ENCODE measurements at regions not wholly inside any gene's neighbourhood (a gene's known extent, or its start where the extent isn't known, plus 50 kb on each side); places are given as distances from the start of the nearest gene placed in this dataset.

DNA sequence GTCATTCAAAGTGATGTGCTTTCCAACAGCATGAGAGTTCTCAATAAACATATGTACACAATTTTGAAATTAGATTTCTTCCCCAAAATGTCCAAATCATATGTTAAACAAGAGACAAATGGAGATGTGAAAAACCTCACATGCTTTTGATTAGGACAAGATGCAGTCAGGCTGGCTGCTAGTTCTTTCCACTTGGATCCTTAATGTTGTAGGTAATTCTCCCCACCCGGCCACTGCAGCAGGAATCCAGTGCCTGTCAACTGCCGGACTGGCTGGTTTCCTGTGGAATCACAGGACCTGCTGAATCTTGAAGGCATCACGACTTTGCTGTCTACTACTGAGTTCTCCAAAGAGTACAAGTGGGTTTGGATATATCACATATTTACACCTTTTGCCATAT is 138.6 kb upstream of the AKR1E2 start:
- no peak for DNase-seq

DNA sequence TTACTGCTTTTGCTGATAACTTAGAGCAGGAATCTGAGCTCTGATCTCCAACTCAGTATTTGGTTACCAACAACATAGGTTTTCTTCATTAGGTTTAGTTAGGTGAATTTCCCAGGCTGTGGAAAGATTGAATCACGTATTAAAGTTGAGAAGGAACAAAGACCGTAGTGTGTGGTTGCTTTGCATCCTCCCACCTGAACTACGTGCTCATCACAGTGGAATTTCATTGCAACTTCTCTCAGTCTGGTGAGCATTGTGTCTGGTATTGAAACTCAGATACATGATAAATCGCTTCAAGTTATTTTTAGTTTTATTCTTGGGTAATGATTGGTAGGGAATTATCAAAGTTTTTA is 139.4 kb upstream of the AKR1E2 start:
- no peak for DNase-seq

DNA sequence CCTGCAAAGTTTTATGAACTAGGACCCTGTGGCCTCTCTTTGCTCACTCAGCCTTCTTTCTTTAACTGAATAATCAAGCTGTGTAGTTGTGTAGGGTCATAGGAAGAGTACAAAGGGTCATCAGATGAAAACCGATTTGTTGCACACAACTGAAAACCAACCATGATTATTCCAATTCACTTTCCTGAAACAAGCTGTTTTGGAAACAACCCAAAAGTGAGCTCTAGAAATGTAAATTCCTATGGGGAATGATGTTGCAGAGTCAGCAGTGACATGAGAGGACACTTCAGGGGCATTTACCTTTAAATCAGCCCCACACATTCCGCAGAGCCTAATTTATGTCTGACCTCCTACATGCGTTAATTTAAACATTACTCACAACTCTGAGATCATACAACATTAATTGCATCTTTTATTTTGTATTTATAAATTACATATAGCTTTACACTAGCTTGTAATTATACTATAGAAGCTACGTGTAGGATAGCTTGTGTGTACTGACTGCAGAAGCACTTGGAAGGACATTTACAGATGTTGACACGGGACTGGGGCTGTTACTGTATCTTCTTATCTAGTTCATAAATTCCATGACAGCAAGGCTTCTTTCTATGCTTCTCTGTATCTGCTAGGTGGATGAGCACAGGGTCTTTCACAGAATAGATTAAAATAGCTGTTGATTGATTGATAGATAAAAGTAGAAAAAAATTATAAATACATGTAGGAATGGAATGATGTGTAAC is 139.9 kb upstream of the AKR1E2 start:
- no peak for DNase-seq

DNA sequence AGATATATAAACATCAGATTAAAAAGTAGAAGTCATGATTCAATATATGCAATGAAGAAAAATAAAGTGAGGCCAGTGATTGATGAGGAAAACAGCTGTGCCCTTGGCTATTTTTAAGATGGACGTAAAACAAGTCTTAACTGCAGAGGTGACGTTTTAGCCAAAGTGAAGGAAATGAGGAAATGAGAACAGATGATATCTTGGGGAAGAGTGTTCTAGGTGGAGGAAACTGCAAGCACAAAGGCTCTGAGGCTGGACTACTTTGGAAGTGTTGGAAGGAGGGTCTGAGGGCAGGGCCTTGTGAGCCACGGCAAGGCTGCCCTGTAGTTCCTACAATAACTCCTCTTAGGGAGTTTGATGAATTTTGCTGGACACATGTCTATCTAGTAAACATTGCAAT is 140.5 kb upstream of the AKR1E2 start:
- no peak for DNase-seq

DNA sequence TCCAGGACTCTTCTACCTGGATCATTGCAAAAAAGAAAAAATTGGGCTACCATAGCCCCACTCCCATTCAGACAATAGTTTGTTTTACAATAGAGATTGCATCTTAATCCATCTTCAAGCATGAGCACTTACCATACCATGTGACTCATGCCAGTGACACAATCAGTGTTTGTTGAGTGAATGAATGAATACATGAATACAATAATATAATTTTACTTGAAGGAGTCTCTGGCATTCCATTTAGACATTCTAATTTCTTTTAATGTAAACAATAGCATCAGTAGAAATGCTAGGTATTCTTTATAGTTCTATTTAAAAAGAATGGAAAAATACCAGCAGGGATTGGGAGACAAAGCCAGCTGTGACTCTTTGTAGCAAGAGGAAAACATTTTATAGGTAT is 141.6 kb upstream of the AKR1E2 start:
- no peak for DNase-seq

DNA sequence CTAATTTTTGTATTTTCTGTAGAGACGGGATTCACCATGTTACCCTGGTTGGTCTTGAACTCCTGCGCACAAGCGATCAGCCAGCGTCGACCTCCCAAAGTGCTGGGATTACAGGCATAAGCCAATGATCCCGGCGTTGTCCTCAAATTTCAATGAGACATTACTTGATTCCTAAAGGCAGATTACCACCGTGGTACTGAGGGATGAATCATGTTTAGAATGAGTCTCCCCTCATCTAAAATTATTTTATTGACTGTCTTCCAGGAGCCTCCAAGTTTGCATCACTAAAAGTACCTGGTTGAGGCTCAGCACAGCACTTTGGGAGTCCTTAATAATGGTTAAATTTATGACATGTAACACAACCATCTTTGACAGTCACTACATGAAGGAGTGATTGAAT is 142.2 kb upstream of the AKR1E2 start:
- DNase-seq, result no peak

DNA sequence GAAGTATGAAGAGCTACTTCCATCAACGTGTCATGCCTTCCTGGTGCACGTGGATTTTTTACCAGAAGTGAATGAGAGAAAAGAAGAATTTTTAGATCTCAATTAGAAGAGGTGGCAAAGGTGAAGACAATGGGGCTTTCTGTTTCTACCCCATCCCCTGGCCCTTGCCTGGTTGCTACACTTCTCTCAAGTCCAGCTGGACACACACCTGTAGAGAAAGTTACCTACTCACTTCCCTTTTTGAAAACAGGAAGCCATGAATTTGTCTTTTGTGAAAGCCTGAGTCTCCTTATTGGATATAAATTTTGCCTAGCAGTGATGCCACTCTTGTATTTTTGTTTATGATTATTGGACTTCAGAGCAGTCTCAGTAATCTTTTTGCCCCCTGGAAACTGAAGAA is 142.9 kb upstream of the AKR1E2 start:
- DNase-seq, result no peak

DNA sequence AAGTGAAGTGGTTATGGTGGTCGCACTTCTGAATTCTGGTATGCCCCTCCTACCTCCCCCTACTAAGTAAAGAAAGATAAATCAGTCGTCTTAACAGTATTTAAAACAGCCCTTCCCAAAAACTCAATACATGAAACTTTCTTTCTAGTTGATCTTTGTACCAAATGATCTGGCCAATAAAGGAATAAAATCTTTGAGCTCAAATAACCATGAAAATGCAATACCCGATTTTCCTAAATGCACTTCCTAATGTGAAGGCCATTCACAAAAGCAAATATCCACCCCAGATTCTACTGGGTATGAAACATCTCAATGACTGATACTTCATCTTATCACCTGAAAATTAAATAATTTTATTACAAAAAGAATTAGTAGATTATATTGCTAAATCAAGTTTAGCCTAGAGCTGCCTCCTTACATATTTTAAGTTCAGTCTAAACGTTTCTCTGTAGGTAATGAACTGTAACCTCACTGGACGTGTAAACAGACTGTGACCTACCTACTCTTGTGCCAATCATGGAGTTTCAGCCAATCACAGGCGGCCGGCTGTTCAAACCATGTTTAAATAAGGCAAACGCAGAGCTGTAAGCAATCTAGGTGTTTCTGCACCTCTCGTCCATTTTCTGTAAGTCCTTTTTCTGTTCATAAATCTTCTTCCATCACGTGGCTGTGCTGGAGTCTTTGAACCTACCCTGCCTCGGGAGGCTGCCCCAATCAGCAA is 146.9 kb upstream of the AKR1E2 start:
- no peak for DNase-seq

DNA sequence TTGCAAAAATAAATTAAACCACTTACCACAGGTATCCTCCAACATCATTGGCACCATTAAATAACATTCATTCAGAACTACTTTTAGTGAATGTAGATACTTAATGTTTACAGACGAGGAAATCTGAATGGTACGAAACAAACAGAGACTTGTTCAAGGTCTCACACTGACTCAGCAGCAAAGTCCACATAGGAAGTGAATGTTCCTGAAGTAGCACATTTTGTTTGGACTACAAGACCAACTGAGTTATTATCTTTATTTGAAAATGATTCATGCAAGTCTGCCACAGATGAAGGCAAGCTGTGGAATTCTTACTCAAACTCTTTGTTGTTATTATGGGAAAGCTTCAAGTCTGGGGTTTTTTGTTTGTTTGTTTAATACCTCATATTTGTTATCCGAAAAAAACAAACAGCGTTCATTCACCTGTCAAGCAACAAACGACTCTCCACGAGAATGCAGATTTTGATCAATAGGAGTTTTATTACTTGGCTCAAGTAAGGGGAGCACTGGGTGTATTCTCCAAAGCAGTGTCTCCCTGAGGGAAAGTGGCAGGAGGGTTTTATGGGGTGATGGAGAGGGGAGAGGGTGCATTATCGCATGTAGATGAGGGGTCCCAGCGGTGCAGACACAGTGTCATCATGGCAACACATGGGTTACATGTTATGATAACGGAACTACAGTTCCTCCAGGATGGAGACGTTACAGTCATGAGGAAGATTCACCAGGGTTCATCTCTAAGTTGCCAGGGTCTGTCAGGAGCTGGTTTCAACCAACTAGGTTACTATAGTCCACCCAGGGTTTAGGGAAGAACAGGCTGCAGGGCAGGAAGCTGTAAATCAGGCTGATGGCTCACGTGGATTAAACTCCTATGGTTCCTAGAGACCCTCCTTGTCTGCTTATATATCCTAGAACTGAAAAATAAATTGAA is 147.7 kb upstream of the AKR1E2 start:
- no peak for DNase-seq

DNA sequence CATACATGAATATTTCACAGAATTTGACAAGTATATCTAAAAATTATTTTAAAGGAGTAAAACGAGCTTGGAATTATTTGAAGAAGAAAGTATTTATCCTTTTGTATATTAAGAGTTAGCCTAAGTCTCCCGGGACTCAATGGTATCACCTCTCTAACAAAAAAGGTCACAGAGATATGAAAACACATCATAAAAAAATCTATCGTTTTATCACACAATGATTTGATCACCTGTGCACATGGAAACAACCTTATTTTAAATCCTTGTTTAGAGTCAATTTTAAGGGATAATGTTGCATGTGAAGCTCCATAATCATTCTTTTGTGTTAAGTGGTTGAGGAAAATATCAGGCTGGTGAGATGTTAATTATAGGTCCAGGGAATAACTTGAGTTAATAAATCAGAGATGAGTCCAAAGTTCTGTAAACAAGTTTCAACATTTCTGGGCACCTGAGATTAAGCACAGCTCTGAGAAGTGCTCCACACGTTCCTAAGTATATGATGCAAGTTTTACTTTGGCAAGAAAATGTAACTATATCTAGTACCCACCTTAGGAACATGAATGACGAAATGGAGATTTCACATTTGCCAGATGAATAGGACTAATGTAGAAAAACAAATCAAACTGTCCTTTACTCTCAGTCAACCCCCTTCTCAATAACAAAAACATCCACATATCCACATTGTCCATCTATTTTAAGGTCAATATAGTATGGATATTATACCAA is 148.5 kb upstream of the AKR1E2 start:
- no peak for DNase-seq

DNA sequence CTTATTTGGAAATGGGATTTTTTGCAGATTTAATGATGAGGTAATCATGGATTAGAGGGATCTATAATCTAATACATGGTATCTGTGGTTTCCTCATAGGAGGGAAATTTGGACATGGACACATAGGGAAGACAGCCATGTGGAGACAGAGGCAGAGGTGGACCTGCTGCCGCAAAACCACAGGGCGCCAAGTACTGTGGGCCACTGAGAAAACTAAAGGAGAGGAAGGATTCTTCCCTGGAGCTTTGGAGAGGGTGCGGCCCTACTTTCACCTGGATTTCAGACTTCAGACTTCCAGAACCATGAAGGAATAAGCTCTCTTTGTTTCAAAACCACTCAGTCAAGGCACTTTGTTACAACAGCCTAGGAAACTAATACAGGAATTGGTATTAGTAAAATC is 149.4 kb upstream of the AKR1E2 start:
- no peak for DNase-seq

DNA sequence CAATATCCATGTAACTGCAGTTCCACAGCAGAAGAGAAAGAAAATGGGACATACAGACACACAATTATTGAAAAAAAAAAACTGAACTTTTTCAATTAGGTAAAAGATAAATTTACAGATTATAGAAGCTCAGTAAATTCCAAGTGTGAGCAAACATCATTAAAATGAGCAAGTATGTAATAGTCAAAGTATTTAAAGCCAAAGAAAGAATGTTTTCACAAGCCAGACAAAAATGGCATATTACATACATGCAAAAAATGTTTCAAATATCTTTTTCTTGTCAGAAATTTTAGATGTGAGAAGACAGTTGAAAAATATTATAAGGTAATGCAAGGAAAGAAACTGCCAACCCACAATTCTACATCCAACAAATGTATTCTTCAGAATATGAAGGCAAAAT is 150.2 kb upstream of the AKR1E2 start:
- DNase-seq, result no peak

DNA sequence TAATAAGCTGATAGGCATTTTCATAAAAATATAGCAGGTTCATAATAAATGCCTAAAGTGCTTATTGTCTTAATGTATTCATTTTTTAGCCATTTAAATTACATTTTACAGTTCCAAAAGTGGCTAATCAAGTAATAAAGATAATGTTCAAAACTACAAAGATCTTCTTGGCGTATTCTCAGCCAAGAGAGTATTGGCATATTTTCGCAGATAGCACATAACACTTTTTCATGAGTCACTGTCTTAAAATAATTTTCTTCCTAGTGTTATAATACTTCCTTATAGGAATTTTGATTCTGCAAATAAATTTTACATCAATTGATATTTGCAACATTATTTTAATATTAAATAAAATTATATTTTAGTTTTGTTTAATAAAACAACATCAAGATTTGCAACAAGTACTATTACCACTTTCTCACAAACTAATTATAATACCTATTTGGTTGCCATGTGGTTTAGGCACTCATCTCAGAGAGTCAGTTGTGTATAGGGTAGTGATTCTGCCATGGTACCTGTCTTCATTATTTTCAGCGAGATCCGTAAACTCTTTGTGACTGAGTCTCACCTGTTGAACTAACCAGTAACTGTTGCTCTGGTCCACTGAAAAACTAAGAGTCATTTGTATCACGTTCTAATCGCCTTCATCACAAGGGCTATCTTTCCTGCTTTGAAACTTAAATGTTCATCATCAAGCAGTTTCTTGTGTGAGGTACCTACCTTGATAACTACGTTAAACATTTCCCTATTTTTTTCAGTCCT is 152.5 kb upstream of the AKR1E2 start:
- DNase-seq, result no peak

DNA sequence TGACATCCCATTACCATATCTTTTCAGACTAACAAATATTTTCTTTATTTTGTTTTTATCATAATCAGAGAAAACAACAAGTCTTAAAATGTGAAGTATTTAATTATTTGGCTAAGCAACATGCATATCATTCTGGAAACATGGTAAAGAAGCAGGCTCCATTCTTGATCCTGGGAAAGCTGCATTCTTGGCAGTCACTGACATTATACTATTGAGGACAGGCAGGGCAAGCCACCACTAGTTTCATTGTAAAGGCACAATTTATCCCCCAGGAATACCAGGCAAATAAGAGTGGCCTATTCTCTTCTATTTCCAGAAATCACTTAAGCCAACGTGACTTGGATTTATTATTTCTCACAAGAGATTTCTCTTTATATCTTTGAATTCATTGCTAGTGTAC is 153.8 kb upstream of the AKR1E2 start:
- DNase-seq, result no peak

DNA sequence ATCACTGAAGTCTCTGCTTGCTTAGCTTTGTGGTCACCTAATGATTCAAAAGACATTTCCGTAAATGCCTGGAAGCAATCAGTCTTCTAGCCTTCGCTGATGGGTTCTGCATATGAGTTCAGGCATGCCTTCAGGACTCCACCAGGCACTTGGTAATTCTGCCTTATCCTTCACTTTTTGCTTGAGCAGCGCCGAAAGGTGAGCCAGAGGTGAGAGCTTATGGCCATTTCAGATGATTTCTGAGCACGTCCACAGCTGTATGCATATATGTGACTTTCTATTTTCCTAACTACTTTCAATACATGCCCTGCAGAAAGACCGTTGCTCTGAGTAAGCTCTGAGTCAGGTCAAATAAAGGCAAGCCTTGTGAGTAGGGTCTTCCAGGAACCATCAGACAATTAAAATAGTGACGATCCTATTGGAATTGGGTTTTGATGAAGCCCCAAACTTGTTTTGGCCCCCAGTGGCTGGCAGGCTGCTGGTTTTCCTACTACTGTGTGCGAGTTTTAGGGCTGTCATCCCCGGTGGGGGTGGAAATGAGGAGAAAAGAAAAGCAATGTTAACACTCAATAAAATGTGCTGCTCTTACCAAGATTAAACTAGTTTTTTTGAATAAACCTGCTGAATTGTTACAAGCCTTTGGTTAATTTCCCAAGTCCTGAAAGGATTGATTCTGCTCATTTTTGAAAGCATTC is 154.4 kb upstream of the AKR1E2 start:
- DNase-seq, result no peak

DNA sequence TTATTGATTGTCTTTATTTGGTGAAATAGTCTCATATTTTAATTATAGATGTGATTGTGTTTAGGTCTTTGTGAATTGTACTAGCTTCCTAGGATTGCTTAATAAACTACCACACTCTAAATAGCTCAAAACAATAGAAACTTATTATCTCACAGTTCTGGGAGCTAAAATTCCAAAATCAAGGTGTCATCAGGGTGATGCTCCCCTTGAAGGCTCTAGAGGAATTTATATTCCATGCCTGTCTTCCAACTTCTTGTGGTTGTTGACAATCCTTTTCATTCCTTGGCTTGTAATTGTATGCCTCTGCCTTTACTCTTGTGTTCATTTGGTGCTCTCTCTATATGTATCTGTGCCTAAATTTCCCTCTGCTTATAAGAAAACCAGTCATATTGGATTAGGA is 155.3 kb upstream of the AKR1E2 start:
- no peak for DNase-seq

DNA sequence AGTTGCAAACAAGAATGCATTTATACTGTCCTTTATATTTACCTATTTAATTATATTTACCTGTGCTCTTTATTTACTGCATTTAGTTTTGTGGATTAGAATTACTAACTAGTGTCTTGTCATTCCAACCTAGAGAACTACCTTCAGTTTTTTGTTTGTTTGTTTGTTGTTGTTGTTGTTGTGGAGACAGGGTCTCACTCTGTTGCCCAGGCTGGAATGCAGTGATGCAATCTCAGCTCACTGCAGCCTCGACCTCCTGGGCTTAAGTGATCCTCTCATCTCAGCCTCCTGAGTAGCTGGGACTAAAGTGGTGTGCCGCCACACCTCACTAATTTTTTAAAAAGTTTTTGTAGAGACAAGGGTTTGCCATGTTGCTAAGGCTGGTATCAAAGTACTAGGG is 156.4 kb upstream of the AKR1E2 start:
- DNase-seq, result no peak

DNA sequence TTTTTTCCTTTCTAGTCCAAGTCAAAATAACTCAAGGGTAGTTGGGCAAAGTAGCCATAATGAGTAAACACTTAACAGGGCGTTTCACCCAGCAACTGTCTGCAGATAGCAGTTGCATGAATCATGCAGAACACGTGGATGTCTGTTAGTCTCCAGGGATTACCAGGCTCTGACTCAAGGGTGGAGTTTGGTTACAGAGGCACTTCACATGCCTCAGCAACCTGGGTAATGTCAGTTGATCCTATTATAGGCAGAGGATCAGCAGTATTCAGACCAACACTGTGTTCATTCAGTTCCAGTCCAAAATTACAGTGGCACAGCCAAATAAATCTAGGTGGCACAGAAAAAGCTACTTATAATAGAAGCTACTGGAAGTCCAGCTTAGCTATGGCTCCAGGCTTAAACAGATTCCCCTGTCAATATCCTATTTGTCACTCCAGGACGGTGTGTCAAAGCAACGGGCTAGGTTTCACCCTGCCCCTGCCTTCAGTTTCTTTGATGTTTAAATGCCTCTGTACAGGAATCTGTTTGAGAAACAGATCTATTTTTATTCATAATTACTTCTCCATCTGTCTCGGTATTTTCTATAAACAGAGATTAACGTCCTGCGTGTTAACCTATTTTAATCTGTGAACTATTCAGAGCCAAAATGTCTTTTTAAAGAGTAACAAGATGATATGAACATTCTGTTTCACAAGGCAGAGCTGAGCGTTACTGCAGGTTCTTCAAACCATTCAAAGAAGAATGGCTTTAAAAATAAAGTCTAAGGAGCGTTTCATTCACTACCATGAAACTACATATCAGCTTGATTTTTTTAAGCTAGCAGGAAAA is 162.6 kb upstream of the AKR1E2 start:
- DNase-seq, result no peak

DNA sequence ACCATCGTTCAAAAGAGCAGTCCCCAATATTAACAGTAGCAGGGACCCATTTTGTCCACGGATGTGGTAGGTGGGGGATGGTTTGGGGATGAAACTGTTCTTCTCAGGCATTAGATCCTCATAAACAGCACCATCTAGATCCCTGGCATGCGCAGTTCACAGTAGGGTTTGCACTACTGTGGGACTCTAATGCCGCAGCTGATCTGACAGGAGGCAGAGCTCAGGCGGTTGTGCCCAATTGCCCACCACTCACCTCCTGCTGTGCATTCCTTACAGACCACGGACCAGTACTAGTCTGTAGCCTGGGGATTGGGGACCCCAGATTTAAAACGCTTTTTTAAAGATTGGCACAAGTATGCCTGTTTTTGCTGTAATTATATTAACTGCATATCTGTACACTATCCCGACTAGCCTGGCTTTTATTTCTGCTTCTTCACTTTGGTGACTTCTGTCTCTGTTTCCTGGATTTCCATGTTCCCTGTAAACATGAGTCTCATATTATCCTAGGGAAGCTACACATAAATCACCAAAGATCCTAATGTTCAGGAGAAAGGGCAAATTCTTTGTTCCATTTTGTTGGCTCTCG is 163.3 kb upstream of the AKR1E2 start:
- DNase-seq, result no peak

DNA sequence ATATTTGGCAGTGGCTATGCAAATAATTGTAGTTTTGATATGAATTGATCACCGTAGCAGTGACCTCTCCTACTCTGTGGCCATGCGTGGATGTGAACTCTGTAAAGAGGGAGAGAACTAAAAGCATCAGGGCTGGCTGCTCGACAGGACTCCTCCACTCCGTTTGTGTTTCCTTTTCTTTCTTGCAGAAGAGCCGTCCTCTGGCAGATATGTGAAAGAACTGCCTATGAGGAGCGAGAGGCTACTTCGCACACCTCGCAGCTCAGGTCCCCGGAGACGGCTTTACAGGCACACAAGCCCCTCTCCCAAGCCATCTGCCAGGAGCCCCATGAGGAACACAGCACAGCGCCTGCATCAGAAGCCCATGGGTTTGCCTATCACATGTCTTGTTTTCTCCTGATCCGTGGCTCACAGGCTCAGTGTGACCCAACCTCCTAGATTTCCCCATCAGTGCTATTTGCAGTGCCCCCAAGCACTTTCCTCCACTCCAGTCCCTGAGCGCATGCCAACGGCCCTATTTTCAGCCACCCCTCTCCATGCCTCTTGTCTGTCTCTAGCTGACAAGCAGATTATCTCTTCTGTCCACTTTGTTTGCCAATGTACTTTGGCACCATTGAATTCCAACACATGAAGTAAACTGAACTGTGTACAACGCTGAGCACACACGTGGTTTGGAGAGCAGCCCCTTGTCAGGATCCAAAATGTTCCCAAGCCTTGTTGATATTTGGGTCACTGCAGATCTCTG is 164.3 kb upstream of the AKR1E2 start:
- no peak for DNase-seq

All from DMS79 treated with DMSO at 0.1 percent for 48 hours (cell line).